ENCODE measurements at regions not wholly inside any gene's neighbourhood (a gene's known extent, or its start where the extent isn't known, plus 50 kb on each side); places are given as distances from the start of the nearest gene placed in this dataset.

DNA sequence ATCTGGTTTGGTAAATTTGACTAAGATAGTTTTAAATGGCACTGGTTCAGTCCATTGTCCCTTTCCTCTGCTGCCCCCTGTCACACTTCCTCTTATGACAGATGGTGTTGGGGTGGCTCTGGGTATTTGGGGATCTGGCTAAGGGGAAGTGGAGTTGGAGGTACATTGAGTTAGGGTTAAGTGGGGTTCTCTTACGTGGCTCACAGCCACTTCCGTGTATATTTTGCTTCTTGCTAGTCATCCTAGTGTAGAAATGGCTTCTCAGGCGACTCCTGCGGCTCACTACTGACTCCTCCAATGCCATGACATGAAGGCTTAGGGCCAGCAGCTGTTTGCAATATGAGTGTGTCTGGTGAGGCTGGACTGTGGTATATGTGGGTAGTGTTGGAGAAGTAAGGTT lies 187.0 kb downstream of the HAUS1 start:
- ChIA-PET POLR2A (no interaction called here), CTCF (interaction anchor here (1.3 to 2.6 kb wide), 3 partner anchors 10 to 367 kb away, joined by 6 to 10 read pairs (median 7); a partner anchor contains a TSS)
- H3K36me3 ChIP-seq (ENCODE audit: control insufficient read depth in 2 of 2, extremely low read depth in 1 of 2, insufficient read depth in 2 of 2, low read length in 2 of 2) = no peaks in the 10 kb centered on the region
- no TSS peak for BruUV-seq (replicated peaks)
- FAIRE-seq (no peak), DNase-seq (ENCODE audit: low read depth, low spot score) (no peak)
- no peaks in the 10 kb centered on the region for H3K9me1 ChIP-seq (replicated peaks; ENCODE audit: control insufficient read depth, extremely low read depth, insufficient read depth, low read length)
- no peaks in the 10 kb centered on the region for H3K27me3 ChIP-seq (ENCODE audit: control insufficient read depth in 2 of 2, insufficient read depth in 2 of 2, low read length in 2 of 2)
- no peak overlapping the region for H3K4me2 ChIP-seq (ENCODE audit: insufficient read depth, low read length)
- no peak overlapping the region for H2AFZ ChIP-seq (ENCODE audit: low read depth, low read length)
- no peak overlapping the region for H3K27ac ChIP-seq (ENCODE audit: insufficient read depth, low read depth, low read length)
- no peaks in the 10 kb centered on the region for H3K79me2 ChIP-seq (ENCODE audit: control insufficient read depth, insufficient read depth, low read length)
- intact Hi-C loops (cut with micrococcal nuclease) = no loop called here
- no peak overlapping the region for H3K4me3 ChIP-seq (replicated peaks in 1 of 3; ENCODE audit: insufficient read depth in 1 of 3, low read depth in 1 of 3, low read length in 3 of 3)
- no peaks in the 10 kb centered on the region for H3K4me1 ChIP-seq (ENCODE audit: control insufficient read depth, extremely low read depth, insufficient read depth, low read length)
- dilution Hi-C loops (cut with MboI; ENCODE audit: extremely low pct_ligation_motif_present, low sequenced_read_pairs) = no loop called here
- no peak overlapping the region for H3K9ac ChIP-seq (replicated peaks; ENCODE audit: extremely low read depth, insufficient read depth, low read length)
- no peak for TF ChIP-seq POLR2AphosphoS5 (IDR thresholded peaks at IDR 0.05; ENCODE audit: insufficient read depth, low read depth, low read length)
- H3K9me3 ChIP-seq (replicated peaks; ENCODE audit: control insufficient read depth, insufficient read depth, low read length) = no peaks in the 10 kb centered on the region
- H4K20me1 ChIP-seq (replicated peaks; ENCODE audit: control insufficient read depth, extremely low read depth, insufficient read depth, low read length) = no peaks in the 10 kb centered on the region

DNA sequence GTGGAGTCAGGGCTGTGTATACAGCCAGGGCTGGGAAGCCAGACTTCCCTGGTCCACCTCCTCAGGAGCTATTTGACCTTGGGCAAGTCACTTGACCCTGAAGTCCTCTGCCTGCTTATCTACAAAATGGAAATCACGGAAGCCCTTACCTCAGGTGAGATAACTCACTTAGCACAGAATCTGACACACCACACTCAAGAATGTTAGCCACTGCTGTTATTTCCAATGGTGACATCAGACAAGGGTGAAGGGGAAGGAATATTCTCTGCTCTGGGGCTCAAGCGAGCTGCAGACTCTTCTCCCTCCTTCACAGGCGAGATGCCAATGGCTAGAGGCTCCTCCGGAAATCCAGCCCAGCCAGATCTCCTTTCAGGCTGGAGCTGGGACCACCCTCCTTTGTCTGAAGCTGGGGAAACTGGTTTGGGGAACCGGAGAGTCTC lies 189.6 kb downstream of the HAUS1 start:
- intact Hi-C loops (cut with micrococcal nuclease) (no loop called here), dilution Hi-C loops (cut with MboI; ENCODE audit: extremely low pct_ligation_motif_present, low sequenced_read_pairs) (no loop called here)
- ChIA-PET CTCF (interaction anchor here (1.0 to 1.2 kb wide), 2 partner anchors 13 to 364 kb away, joined by 3 to 6 read pairs; no protein-coding TSS in a partner anchor), POLR2A (no interaction called here)
- Histone ChIP-seq H4K20me1 (replicated peaks; ENCODE audit: control insufficient read depth, extremely low read depth, insufficient read depth, low read length) (no peaks in the 10 kb centered on the region), H3K4me2 (ENCODE audit: insufficient read depth, low read length) (no peak overlapping the region), H3K79me2 (ENCODE audit: control insufficient read depth, insufficient read depth, low read length) (no peaks in the 10 kb centered on the region), H3K27me3 (ENCODE audit: control insufficient read depth in 2 of 2, insufficient read depth in 2 of 2, low read length in 2 of 2) (no peaks in the 10 kb centered on the region), H2AFZ (ENCODE audit: low read depth, low read length) (no peak overlapping the region), H3K4me1 (ENCODE audit: control insufficient read depth, extremely low read depth, insufficient read depth, low read length) (no peaks in the 10 kb centered on the region), H3K9ac (replicated peaks; ENCODE audit: extremely low read depth, insufficient read depth, low read length) (no peak overlapping the region), H3K36me3 (ENCODE audit: control insufficient read depth in 2 of 2, extremely low read depth in 1 of 2, insufficient read depth in 2 of 2, low read length in 2 of 2) (no peaks in the 10 kb centered on the region), H3K9me1 (replicated peaks; ENCODE audit: control insufficient read depth, extremely low read depth, insufficient read depth, low read length) (no peaks in the 10 kb centered on the region), H3K27ac (ENCODE audit: insufficient read depth, low read depth, low read length) (no peak overlapping the region), H3K4me3 (replicated peaks in 1 of 3; ENCODE audit: insufficient read depth in 1 of 3, low read depth in 1 of 3, low read length in 3 of 3) (no peak overlapping the region), H3K9me3 (replicated peaks; ENCODE audit: control insufficient read depth, insufficient read depth, low read length) (no peaks in the 10 kb centered on the region)
- TF ChIP-seq MYC (IDR thresholded peaks at IDR 0.05; ENCODE audit: low read depth, low read length) = no peak
- FAIRE-seq (no peak), DNase-seq (ENCODE audit: low read depth, low spot score) (no peak)
- BruUV-seq (replicated peaks) = no TSS peak
